ENCODE measurements at regions not wholly inside any gene's neighbourhood (a gene's known extent, or its start where the extent isn't known, plus 50 kb on each side); places are given as distances from the start of the nearest gene placed in this dataset.

GRCh38 chr7:25369786-25370185 lies 141.5 kb upstream of the NPVF start:
- H3K36me3 Mint-ChIP-seq, result peaks cover 2% of the 10 kb centered on the region
- peaks cover 8% of the 10 kb centered on the region for H3K27me3 Mint-ChIP-seq
- H3K27ac Mint-ChIP-seq, result no peak overlapping the region
- H3K9me3 Mint-ChIP-seq, result peaks cover 12% of the 10 kb centered on the region
- no peaks in the 10 kb centered on the region for H3K4me1 Mint-ChIP-seq
- no peak overlapping the region for H3K4me3 Mint-ChIP-seq

- H3K27me3 Mint-ChIP-seq, result peaks cover 8% of the 10 kb centered on the region
- peaks cover 2% of the 10 kb centered on the region for H3K36me3 Mint-ChIP-seq
- H3K9me3 Mint-ChIP-seq, result peaks cover 12% of the 10 kb centered on the region
- H3K27ac Mint-ChIP-seq, result no peak overlapping the region
- H3K4me3 Mint-ChIP-seq, result no peak overlapping the region
- no peaks in the 10 kb centered on the region for H3K4me1 Mint-ChIP-seq
Measured at GRCh38 chr7:25371972-25372371, 143.7 kb upstream of the NPVF start.

GRCh38 chr7:25375805-25376600 lies 147.7 kb upstream of the NPVF start:
- H3K27me3 Mint-ChIP-seq, result no peaks in the 10 kb centered on the region
- H3K4me3 Mint-ChIP-seq, result no peak overlapping the region
- H3K9me3 Mint-ChIP-seq, result peaks cover 12% of the 10 kb centered on the region
- no peak overlapping the region for H3K27ac Mint-ChIP-seq
- no peaks in the 10 kb centered on the region for H3K4me1 Mint-ChIP-seq
- peaks cover 2% of the 10 kb centered on the region for H3K36me3 Mint-ChIP-seq

DNA sequence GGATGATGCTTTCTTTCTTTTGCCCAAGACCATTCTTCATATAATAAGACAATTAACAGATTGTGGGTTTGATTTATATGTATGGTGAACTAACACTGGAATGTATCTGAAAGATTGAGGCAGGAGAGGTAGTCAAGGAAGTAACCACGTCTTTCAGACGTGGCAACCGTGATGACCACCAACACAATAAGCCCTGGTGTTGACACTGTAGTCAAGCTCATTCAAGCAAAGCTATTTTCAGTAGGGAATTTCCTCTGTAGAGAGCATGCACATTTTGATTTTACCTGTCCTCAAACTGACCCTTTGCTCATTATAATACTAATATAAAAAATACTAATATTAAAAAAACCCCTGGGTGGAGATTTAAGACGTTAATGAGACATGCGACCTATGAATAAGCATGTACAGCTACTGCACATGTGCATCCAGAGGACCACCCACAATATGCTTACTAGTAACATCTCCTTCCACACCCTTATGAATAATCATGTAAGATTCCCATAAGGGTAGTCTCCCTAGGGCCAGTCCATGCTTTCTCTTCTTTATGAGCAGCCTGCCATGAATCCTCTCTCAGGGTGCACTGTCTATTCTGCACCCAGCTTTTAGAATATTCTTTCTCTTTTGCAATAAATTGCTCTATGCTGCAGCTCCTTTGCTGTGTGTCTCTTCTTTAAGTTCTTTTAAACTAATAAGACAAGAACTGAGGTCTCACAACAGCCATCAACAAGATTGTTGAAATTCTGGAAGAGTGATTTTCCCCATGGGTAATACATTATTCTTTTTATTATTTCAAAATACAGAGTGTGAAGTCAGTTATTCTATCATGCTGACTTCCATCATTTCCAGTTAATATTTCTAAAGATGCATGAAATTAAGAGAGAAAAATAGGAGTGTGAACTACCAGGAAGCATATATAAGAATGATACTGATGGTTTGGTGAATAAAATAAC lies 151.3 kb upstream of the NPVF start:
- Mint-ChIP-seq H3K9me3 (no peaks in the 10 kb centered on the region), H3K27ac (no peak overlapping the region), H3K27me3 (no peaks in the 10 kb centered on the region), H3K4me1 (no peaks in the 10 kb centered on the region), H3K4me3 (no peak overlapping the region), H3K36me3 (no peaks in the 10 kb centered on the region)

GRCh38 chr7:25381818-25382589 lies 153.7 kb upstream of the NPVF start:
- no peaks in the 10 kb centered on the region for H3K9me3 Mint-ChIP-seq
- no peaks in the 10 kb centered on the region for H3K4me1 Mint-ChIP-seq
- no peaks in the 10 kb centered on the region for H3K36me3 Mint-ChIP-seq
- H3K27me3 Mint-ChIP-seq, result no peaks in the 10 kb centered on the region
- H3K27ac Mint-ChIP-seq, result peak overlapping the region; percentile 5
- H3K4me3 Mint-ChIP-seq, result no peak overlapping the region

- H3K4me3 Mint-ChIP-seq, result no peak overlapping the region
- H3K27me3 Mint-ChIP-seq, result no peaks in the 10 kb centered on the region
- H3K4me1 Mint-ChIP-seq, result no peaks in the 10 kb centered on the region
Measured at GRCh38 chr7:25382869-25383268, 154.6 kb upstream of the NPVF start.

GRCh38 chr7:25383402-25383801 lies 155.1 kb upstream of the NPVF start:
- H3K4me3 Mint-ChIP-seq, result no peak overlapping the region
- H3K27me3 Mint-ChIP-seq, result no peaks in the 10 kb centered on the region
- H3K4me1 Mint-ChIP-seq, result no peaks in the 10 kb centered on the region
- H3K27ac Mint-ChIP-seq, result no peak overlapping the region
- no peaks in the 10 kb centered on the region for H3K9me3 Mint-ChIP-seq
- H3K36me3 Mint-ChIP-seq, result no peaks in the 10 kb centered on the region

More at GRCh38 chr7:25382869-25383268, 154.6 kb upstream of the NPVF start:
- Mint-ChIP-seq H3K36me3 (no peaks in the 10 kb centered on the region), H3K27ac (no peak overlapping the region), H3K9me3 (no peaks in the 10 kb centered on the region)

DNA sequence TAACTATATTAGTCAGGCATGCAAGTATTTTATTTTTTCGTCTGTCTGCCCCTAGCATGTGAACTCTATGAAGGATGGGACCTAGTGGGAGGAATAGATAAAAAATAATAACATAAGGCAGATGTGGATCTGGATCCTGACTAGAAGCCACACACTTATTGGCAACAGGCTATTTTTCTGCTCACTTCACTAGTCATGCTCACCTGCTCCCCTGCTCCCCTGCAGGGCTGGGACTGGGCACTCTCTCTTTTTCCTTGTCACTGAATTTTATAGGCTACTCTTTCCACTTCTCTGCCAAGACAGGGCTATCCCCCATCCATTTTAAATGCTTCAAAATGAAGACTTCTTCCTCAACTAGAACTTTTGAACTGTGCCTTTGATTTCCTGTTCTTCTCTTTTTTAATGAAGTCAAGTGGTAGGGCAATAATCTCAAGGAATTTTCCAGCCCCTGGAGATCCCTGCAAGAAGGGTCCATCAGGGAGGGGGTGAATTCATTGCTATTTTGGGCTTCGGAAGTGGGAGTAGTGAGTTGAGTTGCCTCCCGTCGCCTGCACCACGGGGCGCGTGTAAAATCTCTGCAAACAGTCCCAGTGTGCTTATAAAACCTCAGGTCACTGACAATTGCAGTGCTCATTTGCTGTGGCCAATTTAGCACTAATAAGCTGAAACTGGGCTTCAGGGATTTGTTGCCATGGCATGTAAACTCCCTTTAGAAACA lies 156.7 kb upstream of the NPVF start:
- Mint-ChIP-seq H3K27ac (no peak overlapping the region), H3K27me3 (no peaks in the 10 kb centered on the region), H3K36me3 (no peaks in the 10 kb centered on the region), H3K4me1 (peaks cover 5% of the 10 kb centered on the region), H3K4me3 (no peak overlapping the region), H3K9me3 (no peaks in the 10 kb centered on the region)

GRCh38 chr7:25385506-25386136 lies 157.3 kb upstream of the NPVF start:
- Mint-ChIP-seq H3K4me3 (no peak overlapping the region), H3K27ac (no peak overlapping the region), H3K36me3 (no peaks in the 10 kb centered on the region), H3K4me1 (peaks cover 5% of the 10 kb centered on the region), H3K9me3 (no peaks in the 10 kb centered on the region), H3K27me3 (no peaks in the 10 kb centered on the region)

GRCh38 chr7:25386311-25386744 lies 158.0 kb upstream of the NPVF start:
- Mint-ChIP-seq H3K27me3 (no peaks in the 10 kb centered on the region), H3K36me3 (no peaks in the 10 kb centered on the region), H3K4me1 (peaks cover 5% of the 10 kb centered on the region), H3K4me3 (no peak overlapping the region), H3K9me3 (no peaks in the 10 kb centered on the region), H3K27ac (no peak overlapping the region)

- no peaks in the 10 kb centered on the region for H3K27me3 Mint-ChIP-seq
- H3K9me3 Mint-ChIP-seq, result no peaks in the 10 kb centered on the region
- H3K36me3 Mint-ChIP-seq, result no peaks in the 10 kb centered on the region
- H3K27ac Mint-ChIP-seq, result no peak overlapping the region
- H3K4me1 Mint-ChIP-seq, result peaks cover 5% of the 10 kb centered on the region
- H3K4me3 Mint-ChIP-seq, result no peak overlapping the region
Measured at GRCh38 chr7:25388681-25389080, 160.4 kb upstream of the NPVF start.

- H3K27me3 Mint-ChIP-seq, result peaks cover 2% of the 10 kb centered on the region
- no peak overlapping the region for H3K27ac Mint-ChIP-seq
Measured at GRCh38 chr7:25389489-25390106, 161.3 kb upstream of the NPVF start.

DNA sequence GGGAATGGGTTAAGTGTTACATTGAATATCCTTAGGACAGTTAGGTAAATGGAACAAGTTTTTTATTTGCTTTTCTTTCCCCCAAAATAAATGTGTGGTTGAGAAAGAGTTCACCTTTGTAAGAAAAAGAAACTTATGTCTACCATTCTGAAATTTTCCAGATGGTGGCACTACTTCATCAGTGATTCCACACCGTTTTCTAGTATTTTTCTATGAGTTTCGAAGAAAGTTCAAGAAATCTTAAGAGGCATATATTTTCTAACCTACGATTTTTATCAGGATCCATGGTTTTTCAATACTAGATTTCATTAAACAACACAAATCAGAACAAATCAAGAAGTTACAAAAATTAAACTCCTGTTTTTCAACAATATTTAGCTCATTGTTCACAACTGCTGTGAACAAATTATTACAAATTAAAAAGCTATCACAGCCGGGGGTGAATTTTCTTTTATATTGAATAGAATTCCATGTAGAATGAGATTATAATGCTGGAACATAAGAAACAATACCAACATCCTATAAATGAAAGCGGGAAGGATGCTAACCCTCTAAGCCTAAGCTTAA lies 163.1 kb upstream of the NPVF start:
- H3K27me3 Mint-ChIP-seq, result peaks cover 2% of the 10 kb centered on the region
- no peak overlapping the region for H3K27ac Mint-ChIP-seq
- H3K4me1 Mint-ChIP-seq, result peaks cover 5% of the 10 kb centered on the region
- no peaks in the 10 kb centered on the region for H3K9me3 Mint-ChIP-seq
- H3K4me3 Mint-ChIP-seq, result no peak overlapping the region
- no peaks in the 10 kb centered on the region for H3K36me3 Mint-ChIP-seq

More at GRCh38 chr7:25389489-25390106, 161.3 kb upstream of the NPVF start:
- H3K9me3 Mint-ChIP-seq, result no peaks in the 10 kb centered on the region
- H3K36me3 Mint-ChIP-seq, result no peaks in the 10 kb centered on the region
- H3K4me1 Mint-ChIP-seq, result peaks cover 5% of the 10 kb centered on the region
- H3K4me3 Mint-ChIP-seq, result no peak overlapping the region

All from activated naive CD4-positive, alpha-beta T cell treated with anti-CD3 and anti-CD28 coated beads, Interleukin-2, amount 50 U/mL, for 24 hours (primary cell).